GM18858 (cell line): ENCODE measurements at regions not wholly inside any gene's neighbourhood (a gene's known extent, or its start where the extent isn't known, plus 50 kb on each side); places are given as distances from the start of the nearest gene placed in this dataset.

Source experiments
- ATAC-seq: cut with Tn5 transposase; IDR thresholded peaks from one replicate; pipeline ENCODE4 v1.9.1; 2021; ENCODE audit not compliant: unreplicated experiment

DNA sequence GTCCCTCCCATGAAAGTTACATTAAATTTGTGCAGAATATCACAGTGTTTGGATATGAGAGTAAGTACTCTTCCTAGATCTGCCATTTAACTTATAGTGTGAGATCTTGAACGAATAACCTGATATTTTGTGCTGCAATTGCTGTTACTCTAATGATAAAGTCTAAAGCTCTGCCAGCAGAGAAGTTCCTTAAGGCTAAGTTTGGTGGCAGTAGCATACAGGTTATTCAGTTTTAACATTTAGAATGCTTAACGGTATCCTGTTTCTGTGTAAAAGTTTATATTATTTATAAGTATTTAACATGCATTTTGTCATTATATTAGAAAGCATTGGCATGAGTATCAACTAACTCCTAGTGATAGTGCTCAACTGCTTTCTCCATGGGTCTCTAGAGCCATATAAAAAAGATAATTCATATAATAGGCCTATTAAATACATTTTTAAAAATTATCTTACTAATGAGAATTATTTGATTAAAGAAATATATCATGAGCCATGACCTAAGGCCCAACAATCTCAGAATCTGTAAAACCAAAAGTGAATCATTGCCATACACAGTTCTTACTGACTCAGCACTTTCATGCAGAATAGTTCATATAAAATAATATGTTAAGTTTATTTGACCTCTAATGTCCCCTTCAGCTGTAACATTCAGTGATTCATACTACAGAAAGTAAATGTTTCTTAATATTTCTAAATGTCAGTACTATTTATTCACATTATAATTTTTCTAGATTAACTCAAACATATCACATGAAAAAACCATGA is 1058.6 kb downstream of the TRHDE start:
- ATAC-seq, result no peak

DNA sequence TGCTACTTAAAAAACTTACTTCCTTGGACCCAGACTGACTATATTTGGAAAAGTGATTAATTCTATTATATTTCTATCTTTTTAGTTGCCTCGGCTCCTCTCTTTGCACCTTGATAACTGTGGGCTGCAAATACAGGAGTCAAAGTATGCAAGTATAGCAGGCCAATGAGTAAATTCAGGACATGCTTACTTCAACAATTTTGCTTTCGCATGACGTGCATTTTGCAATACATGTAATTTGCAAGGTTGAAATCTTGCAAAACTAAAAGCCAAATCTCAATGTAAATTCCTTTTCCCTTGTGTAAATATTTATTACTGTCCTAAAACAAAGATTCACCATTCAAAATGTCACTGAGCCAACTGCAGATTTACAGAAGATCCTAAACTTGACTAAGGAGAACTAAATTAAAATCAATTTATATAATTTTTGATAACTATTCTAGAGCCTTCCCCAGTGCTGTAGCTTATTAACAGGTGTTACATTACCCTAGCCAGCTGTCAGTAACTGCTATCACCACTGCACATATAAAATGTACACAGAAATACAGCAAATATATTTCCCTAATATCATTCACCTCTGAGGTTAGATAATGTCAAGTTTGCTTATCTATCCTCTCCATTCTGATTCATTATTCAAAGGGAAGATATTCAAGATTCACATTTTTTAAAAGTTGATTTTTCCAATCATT is 1069.5 kb downstream of the TRHDE start:
- no peak for ATAC-seq

DNA sequence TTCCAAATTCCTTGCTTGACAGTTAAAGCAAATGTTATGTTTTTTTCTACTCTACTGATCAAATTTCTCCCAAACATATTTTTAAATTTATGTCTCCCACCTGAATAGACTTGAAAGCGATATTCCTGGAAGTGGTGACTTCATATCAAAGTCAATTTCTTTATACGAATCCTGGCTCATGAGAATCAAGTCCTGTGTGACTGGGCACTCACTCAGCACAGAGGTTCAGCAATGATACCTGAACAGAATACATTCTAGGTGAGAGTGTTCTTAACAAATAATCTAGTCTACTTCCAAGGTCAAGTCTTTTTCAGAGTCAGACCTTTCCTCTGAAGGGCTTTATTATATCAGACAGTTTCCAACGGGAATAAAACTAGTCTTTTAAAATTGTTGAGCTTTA is 1070.6 kb downstream of the TRHDE start:
- ATAC-seq, result no peak

DNA sequence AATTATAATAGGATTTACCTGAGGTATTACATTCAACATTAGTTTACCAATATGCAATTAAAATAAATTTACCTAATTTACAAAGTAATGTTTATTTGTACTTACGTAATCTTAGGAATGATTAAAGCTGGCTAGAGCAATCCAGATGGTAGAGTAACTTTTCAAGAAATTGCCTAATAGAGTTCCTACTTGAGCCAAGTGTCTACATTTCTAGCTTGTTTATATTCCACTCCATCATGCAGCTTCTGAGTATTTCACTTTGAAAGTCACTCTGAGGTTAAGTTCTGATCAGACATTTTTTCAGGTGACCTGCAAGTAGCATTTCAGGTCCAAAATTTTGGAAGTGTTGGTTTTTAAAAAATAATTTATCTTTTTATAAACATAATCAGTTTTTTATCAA is 1080.7 kb downstream of the TRHDE start:
- no peak for ATAC-seq

DNA sequence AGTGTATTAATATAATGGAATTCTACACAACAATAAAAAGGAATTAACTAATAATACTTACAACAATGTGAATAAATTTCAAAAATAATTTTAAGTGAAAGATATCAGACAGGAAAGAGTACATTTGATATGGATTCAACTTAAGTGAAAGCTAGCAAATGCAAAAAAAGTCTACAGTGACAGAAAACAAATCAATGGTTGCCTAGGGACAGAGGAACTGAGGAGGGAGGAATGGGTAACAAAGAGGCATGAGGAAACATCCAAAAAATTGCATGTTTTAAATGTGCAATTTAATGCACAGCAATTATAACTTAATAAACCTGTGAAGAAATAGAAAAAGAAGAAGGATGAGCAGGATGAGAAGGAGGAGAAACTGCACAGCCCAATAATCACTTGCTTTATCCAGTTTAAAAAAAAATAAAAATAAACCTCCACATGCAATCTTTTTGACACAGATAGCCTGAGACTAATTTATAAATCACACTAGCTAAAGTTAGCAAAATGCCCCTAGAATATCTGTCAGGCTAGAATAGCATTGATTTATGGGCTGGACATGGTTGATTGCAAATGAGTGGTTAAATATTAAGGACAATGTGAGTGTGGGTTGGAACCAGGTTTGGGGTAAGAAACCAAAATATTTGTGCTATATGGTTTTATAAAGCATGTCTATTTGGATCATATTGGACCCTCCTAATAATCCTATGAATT is 1089.1 kb downstream of the TRHDE start:
- ATAC-seq, result no peak

DNA sequence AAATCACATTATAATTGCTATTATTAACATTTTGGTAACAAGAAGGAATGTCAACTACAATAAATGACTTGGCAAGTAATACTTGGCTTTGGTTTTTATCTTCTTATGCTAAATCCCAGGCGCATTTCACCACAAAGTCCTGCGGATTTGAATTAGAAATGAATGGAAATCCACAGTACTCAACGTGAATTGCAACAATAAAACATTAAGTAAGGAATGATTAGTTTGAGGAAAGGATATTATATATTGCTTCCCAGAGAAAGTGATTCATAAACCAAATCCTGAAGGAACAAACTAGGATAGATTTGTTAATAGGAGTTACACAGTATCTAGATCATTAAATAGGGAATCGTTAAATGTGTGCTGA is 1089.7 kb downstream of the TRHDE start:
- no peak for ATAC-seq

DNA sequence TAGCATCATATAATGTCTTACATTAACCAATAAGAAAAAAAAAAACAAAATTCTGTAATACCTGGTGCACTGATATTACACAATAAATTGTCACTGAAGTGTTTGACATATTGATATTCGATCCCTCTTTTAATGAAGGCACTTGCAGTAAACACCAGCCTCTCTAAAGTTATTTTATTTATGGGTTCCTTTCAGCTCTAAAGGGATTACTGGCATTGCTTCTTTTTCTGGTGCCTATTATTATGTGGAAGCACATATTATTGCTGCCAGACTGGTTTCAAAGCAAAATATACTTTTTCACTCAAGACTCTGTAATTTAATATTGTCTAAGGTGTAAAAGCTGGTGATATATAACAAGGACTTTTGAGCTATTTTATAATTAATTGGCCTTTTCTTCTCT is 1090.5 kb downstream of the TRHDE start:
- ATAC-seq, result no peak

DNA sequence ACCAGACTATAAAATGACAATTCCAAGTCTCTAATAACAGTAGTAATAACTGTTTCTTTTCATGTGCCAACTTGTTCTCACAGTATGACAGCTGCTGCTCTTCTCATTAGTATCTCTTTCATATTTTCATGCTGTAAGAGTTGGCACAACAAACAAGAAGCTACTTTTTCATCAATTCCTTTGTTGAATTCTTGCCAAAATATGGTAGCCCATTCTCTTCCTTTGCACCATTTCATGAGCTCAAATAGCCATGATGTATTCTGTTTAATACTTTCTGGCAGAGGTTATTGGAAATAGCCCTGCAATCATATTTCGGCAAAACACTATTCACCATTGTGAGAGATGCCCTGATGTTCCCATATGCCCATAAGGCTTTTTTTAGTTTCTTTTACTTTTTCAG is 1100.7 kb downstream of the TRHDE start:
- ATAC-seq, result no peak

DNA sequence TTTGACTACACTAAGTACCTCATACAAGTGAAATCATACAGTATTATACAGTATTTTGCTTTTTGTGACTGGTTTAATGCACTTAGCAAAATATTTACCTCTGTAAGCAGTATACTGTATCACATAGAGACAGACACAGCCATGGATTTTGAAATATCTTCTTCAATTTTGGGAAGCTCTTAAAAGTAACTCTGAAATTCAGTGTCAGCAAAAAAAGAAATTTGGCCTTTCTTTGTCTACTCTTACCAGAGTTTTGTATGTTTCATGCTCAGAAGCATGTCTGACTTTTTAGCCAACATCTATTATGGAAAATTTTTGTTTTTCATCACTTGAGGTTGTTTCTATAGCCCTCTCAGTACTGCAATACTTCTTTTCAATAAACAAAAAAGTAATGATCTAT is 1102.2 kb downstream of the TRHDE start:
- ATAC-seq, result no peak

DNA sequence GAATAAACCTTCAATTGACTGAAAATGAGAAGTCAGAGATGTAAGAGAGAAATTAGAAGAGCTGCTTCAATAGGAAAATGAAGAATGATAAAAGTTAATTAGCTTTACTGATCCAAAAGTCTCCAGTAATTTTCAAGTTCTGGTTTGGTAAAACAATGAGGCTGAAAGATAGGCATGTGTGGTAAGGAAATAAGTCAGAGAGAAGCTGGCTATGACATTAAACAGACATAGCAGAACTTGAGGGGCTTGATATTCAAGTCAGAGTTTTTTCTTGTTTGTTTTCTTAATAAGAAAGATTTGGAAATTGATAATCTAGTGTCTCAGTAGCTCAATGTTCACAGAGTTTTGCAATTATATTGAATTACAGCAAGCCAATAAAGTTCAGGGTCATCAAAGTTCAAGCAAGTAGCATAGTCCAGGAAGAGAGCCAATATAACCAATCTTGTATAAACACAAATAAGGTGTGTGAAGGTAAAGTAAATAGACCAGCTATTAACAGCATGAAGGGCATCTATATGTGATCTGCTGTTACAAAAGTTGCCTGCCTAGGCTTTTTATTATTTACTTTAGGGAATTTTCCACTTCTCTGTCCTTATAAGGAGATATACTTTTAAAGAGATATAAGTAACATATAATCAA is 1111.5 kb downstream of the TRHDE start:
- no peak for ATAC-seq

DNA sequence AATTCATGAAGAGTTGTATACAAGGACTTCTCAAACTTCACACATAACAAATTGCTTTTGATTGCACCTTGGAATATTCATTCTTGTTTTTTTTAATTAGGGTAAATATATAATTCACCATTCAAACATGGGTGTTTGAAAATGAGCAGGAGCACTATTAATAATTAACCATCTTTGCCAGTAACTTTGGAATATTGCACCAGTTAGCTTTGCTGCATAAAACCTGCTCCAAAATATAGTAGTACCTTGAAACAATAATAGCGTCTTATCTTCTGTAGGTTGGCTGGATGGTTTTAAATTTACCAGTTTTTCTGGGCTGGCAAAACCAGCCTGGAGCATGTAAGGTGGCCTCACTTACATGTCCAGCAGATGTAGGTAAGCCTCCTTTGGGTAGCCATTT is 1112.4 kb downstream of the TRHDE start:
- ATAC-seq, result no peak

DNA sequence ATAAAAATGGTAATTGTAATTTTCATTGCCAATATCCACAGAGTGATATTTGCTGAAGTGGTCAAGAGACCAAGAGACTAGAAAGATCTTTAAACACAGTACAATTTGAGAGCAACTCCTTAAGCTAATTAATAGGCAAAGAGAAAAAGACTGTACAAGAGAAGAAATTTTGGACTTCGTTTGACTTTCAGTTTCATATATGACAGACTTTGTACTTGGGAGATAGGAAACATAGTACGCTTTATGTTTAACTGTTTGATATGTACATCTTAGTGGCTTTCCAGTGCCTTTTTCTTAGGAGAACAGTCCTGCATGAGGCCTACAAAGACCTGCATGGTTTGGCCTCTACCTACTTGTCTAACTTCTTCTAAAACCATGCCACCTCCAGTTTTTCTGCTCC is 1118.1 kb downstream of the TRHDE start:
- ATAC-seq, result no peak

DNA sequence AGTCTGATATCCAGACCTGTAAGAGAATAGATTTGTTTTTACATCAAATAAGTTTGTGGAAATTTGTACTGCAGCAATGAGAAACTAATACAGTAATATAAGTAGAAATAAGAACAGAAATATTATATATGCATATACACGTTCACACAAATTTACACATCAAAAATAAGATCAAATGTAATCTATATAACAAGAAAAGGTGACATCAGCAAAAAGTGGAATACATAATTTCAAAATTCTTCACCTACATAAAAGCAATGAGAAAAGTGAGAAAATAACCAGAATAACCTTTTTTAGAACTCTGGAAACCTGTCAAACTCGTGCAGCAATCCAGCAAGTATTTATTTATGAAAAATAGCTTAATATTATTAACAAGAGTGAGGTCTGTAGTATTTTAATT is 1124.6 kb upstream of the ATXN7L3B start:
- no peak for ATAC-seq

DNA sequence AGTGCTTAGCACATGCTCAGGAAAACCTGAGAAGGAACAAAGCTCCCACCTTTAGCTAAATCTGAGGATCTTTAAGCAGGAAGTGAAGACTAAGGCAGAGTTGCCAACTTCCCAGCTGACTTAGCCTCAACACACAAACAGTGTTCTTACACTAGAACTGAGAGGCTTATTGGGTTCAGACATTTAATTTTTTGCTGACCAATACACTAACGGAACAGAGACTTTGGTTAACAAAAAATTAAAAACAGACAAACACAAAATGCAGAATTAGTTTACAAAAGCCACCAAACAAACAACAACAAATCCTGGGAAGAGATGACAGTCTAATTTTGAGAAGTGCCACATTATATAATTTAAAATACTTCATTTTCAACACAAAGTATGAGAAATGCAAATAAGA is 1123.7 kb upstream of the ATXN7L3B start:
- ATAC-seq, result no peak

DNA sequence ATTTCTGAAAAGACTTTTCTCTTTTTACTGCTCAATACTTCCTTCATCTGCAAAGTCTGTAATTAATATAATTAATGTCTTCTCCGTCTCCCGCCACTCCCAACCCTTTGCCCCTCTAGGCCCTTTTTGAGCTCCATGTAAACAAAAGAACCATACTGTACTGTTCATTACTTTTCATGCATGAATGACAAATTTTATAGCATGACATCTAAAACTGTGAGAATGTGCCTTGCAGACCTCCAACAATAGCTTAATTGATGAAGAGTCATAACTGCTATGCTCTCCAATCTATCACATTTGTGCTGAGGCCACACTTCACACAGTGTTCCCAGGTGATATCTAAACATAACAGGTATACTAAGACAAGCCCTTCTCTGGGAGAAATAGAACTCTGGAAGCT is 1122.7 kb upstream of the ATXN7L3B start:
- no peak for ATAC-seq

DNA sequence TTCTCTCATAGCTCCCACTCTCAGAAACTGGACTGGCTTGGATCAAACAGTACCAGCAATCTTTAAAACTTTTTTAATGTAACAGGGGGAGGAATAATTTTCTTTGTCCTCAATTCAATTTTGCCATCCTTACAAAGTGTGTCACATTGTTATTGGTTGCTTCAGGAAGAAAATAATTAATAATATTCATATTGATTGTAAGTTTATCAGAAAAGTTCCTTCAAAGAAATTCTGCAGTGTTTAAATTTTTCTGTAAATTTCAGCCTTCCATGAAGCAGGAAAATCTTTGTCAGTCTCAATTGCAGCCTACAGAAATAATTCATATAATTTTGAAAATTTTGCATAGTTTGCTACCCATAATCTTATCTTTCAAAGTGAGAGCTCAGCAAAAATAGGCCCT is 1119.1 kb upstream of the ATXN7L3B start:
- ATAC-seq, result no peak

DNA sequence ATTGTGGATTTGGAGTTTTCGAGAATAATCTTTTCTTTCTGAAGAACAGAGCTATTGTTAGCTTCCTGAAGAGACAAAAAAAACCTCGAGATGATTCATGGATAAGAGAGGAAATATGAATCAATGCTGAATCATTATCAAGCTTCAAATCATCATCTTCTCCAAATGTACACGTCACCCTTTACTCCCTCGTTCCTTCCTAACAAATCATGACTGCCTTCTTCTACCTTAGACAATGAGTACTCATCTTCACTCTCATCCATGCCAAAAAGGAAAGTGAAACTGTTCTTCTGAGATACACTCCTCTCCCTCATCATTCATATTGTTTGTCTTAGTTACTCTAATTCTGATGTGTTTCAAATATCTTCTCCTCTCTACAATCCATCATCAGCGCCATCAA is 1115.8 kb upstream of the ATXN7L3B start:
- ATAC-seq, result peak; percentile 57

DNA sequence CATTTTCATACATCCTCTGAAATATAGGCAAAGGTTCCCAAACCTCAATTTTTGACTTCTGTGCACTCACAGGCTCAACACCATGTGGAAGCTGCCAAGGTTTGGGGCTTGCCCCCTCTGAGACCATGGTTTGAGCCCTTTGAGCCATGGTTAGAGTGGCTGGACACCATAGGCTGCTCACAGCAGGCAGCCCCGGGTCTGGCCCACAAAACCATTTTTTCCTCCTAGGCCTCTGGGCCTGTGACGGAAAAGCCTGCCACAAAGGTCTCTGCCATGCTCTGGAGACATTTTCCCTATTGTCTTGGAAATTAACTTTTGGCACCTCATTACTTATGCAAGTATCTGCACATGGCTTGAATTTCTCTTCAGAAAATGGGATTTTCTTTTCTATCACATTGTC is 1113.2 kb upstream of the ATXN7L3B start:
- ATAC-seq, result no peak

DNA sequence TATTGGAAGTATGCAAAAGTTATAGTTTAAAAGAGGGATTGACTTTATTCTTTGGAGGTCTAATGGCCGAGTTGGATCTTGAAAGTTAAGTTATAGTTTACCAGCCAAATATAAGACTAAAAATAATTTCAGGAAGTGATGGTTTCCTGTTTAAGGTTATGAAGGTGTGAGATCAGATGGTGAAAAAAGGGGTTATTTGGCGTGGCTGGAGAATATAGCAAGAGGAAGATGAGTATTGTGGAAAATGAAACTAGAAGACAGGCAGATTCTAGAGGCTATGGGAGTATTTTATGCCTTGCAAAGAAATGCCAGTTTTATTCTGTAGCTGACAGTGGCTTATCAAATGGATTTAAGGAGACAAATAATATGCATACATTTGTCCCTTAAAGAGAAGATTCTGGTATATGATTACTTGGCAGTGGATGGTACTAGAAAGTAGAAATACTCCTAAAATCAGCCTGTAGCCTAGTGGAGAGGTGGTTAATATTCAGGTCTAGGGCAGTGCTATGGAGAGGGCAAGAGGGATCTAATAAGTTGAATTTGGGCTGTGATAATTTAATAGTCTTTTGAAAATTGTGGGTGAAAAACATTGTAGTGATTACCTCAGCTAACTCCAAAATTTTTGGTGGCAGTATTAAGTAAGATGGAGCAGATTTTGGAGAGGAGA is 1091.8 kb upstream of the ATXN7L3B start:
- peak; percentile 85 for ATAC-seq

DNA sequence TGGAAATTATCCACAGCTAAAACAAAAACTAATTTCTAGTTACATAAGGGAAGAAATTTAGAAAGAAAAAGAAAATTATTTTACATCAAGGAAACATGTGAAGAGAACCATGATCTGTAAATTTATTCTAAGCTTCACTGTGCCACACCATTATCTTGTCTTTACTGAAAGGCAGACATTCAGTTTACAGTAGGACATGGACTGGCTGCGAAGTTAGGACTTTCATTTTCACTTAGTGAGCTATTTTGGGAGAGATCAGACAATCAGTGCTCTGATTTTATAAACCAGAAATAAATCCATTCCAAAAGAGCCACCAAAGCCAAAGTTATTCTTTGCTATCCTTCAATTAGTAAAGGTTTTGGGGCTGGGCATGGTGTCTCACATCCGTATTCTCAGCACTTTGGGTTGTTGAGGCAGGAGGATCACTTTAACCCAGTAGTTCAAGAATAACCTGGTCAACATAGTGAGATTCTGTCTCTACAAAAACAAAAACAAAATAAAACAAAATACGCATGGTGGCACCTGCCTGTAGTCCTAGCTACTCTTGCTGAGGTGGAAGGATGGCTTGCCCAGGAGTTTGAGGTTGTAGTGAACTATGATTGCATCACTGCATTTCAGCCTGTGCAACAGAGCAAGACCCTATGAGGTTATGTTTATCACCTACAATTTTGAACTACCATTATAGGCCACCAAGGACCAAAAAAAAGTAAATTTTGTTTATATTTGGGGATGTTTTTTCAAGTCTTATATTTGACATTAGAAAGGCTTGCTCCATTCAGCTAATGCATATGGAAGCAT is 1084.8 kb upstream of the ATXN7L3B start:
- no peak for ATAC-seq
